ENCODE measurements at regions not wholly inside any gene's neighbourhood (a gene's known extent, or its start where the extent isn't known, plus 50 kb on each side); places are given as distances from the start of the nearest gene placed in this dataset.

GRCh38 chr10:128481152-128481840 is 355.1 kb upstream of the MKI67 start:
- Histone ChIP-seq H3K4me3 (ENCODE audit: low read length) (no peak overlapping the region), H3F3A (ENCODE audit: control insufficient read depth, insufficient read depth) (no peaks in the 10 kb centered on the region), H3K4me1 (ENCODE audit: control insufficient read depth, low read length) (no peaks in the 10 kb centered on the region), H3K4me2 (ENCODE audit: low read length) (no peak overlapping the region), H3K9me2 (replicated peaks; ENCODE audit: control insufficient read depth, low read length) (no peaks in the 10 kb centered on the region), H3K36me3 (ENCODE audit: control insufficient read depth, low read length) (no peaks in the 10 kb centered on the region), H3K27me3 (ENCODE audit: control insufficient read depth, low read length) (no peaks in the 10 kb centered on the region), H3K27ac (ENCODE audit: low read depth, low read length) (no peak overlapping the region), H4K20me1 (ENCODE audit: control insufficient read depth, insufficient read depth, low read depth, low read length) (no peaks in the 10 kb centered on the region), H3K9me3 (ENCODE audit: control insufficient read depth, insufficient read depth, low read length) (no peaks in the 10 kb centered on the region), H3K79me2 (ENCODE audit: control insufficient read depth, low read length) (no peaks in the 10 kb centered on the region)
- TF ChIP-seq EZH2phosphoT487 (IDR thresholded peaks at IDR 0.05; ENCODE audit: borderline replicate concordance, low read length) (no peak), CTCF (IDR thresholded peaks at IDR 0.05; ENCODE audit: low read depth, low read length, poor library complexity, severe bottlenecking) (no peak)

GRCh38 chr10:128482052-128482451 is 355.8 kb upstream of the MKI67 start:
- no peaks in the 10 kb centered on the region for H3K27me3 ChIP-seq (ENCODE audit: control insufficient read depth, low read length)
- no peaks in the 10 kb centered on the region for H3K79me2 ChIP-seq (ENCODE audit: control insufficient read depth, low read length)
- H3K4me1 ChIP-seq (ENCODE audit: control insufficient read depth, low read length), result no peaks in the 10 kb centered on the region
- no peak overlapping the region for H3K4me3 ChIP-seq (ENCODE audit: low read length)
- H3K9me2 ChIP-seq (replicated peaks; ENCODE audit: control insufficient read depth, low read length), result no peaks in the 10 kb centered on the region
- H3K27ac ChIP-seq (ENCODE audit: low read depth, low read length), result no peak overlapping the region
- no peak for TF ChIP-seq EZH2phosphoT487 (IDR thresholded peaks at IDR 0.05; ENCODE audit: borderline replicate concordance, low read length)
- no peak for TF ChIP-seq CTCF (IDR thresholded peaks at IDR 0.05; ENCODE audit: low read depth, low read length, poor library complexity, severe bottlenecking)
- no peaks in the 10 kb centered on the region for H4K20me1 ChIP-seq (ENCODE audit: control insufficient read depth, insufficient read depth, low read depth, low read length)
- no peaks in the 10 kb centered on the region for H3K36me3 ChIP-seq (ENCODE audit: control insufficient read depth, low read length)
- H3F3A ChIP-seq (ENCODE audit: control insufficient read depth, insufficient read depth), result no peaks in the 10 kb centered on the region
- no peaks in the 10 kb centered on the region for H3K9me3 ChIP-seq (ENCODE audit: control insufficient read depth, insufficient read depth, low read length)
- H3K4me2 ChIP-seq (ENCODE audit: low read length), result no peak overlapping the region

- H3K9me3 ChIP-seq (ENCODE audit: control insufficient read depth, insufficient read depth, low read length), result no peaks in the 10 kb centered on the region
- no peaks in the 10 kb centered on the region for H3K36me3 ChIP-seq (ENCODE audit: control insufficient read depth, low read length)
- H3K4me2 ChIP-seq (ENCODE audit: low read length), result no peak overlapping the region
- no peak overlapping the region for H3K27ac ChIP-seq (ENCODE audit: low read depth, low read length)
- H3K4me1 ChIP-seq (ENCODE audit: control insufficient read depth, low read length), result no peaks in the 10 kb centered on the region
- H3K9me2 ChIP-seq (replicated peaks; ENCODE audit: control insufficient read depth, low read length), result no peaks in the 10 kb centered on the region
- no peaks in the 10 kb centered on the region for H3K27me3 ChIP-seq (ENCODE audit: control insufficient read depth, low read length)
- no peaks in the 10 kb centered on the region for H4K20me1 ChIP-seq (ENCODE audit: control insufficient read depth, insufficient read depth, low read depth, low read length)
- no peak overlapping the region for H3K4me3 ChIP-seq (ENCODE audit: low read length)
- no peaks in the 10 kb centered on the region for H3K79me2 ChIP-seq (ENCODE audit: control insufficient read depth, low read length)
- no peaks in the 10 kb centered on the region for H3F3A ChIP-seq (ENCODE audit: control insufficient read depth, insufficient read depth)
- TF ChIP-seq EZH2phosphoT487 (IDR thresholded peaks at IDR 0.05; ENCODE audit: borderline replicate concordance, low read length), result no peak
- TF ChIP-seq CTCF (IDR thresholded peaks at IDR 0.05; ENCODE audit: low read depth, low read length, poor library complexity, severe bottlenecking), result no peak
Observed at GRCh38 chr10:128483216-128483615, 357.0 kb upstream of the MKI67 start.

Data from DOHH2 (cell line).